HG03135 (cell line): ENCODE measurements at regions not wholly inside any gene's neighbourhood (a gene's known extent, or its start where the extent isn't known, plus 50 kb on each side); places are given as distances from the start of the nearest gene placed in this dataset.

ENCODE experiments used
- ATAC-seq: cut with Tn5 transposase; IDR thresholded peaks from one replicate; pipeline ENCODE4 v1.9.1; 2021; ENCODE audit warnings: mild to moderate bottlenecking, moderate library complexity; ENCODE audit not compliant: unreplicated experiment

- no peak for ATAC-seq
These were observed 148.2 kb downstream of the CAAP1 start for GRCh38 chr9:26744191-26744965.

- no peak for ATAC-seq
These were observed 149.7 kb downstream of the CAAP1 start for GRCh38 chr9:26742828-26743476.

- ATAC-seq, result no peak
These were observed 157.4 kb downstream of the CAAP1 start for GRCh38 chr9:26735160-26735559.

GRCh38 chr9:26729187-26729586, 163.4 kb downstream of the CAAP1 start:
- no peak for ATAC-seq

- ATAC-seq, result no peak
These were observed 165.1 kb downstream of the CAAP1 start for GRCh38 chr9:26727471-26727870.

- ATAC-seq, result no peak
These were observed 167.0 kb downstream of the CAAP1 start for GRCh38 chr9:26725573-26725972.

GRCh38 chr9:26723486-26723885, 169.1 kb downstream of the CAAP1 start:
- no peak for ATAC-seq

GRCh38 chr9:26722755-26723154, 169.8 kb downstream of the CAAP1 start:
- no peak for ATAC-seq

GRCh38 chr9:26710008-26710407, 182.6 kb downstream of the CAAP1 start:
- ATAC-seq, result no peak

GRCh38 chr9:26706223-26706622, 186.4 kb downstream of the CAAP1 start:
- ATAC-seq, result no peak

GRCh38 chr9:26695298-26695622, 197.3 kb downstream of the CAAP1 start:
- ATAC-seq, result no peak

GRCh38 chr9:26694381-26695297, 198.0 kb downstream of the CAAP1 start:
- no peak for ATAC-seq

- no peak for ATAC-seq
These were observed 203.6 kb downstream of the CAAP1 start for GRCh38 chr9:26689041-26689440.

- ATAC-seq, result no peak
These were observed 205.2 kb downstream of the CAAP1 start for GRCh38 chr9:26687421-26687820.

- ATAC-seq, result no peak
These were observed 206.8 kb downstream of the CAAP1 start for GRCh38 chr9:26685818-26686217.

GRCh38 chr9:26684029-26684428, 208.6 kb downstream of the CAAP1 start:
- ATAC-seq, result no peak

GRCh38 chr9:26682796-26683496, 209.7 kb downstream of the CAAP1 start:
- no peak for ATAC-seq

GRCh38 chr9:26682041-26682440, 210.6 kb downstream of the CAAP1 start:
- ATAC-seq, result no peak

- ATAC-seq, result no peak
These were observed 214.5 kb downstream of the CAAP1 start for GRCh38 chr9:26677965-26678706.

GRCh38 chr9:26675035-26675434, 217.6 kb downstream of the CAAP1 start:
- ATAC-seq, result no peak
